Heart left ventricle (tissue), 13 donors: ENCODE measurements at regions not wholly inside any gene's neighbourhood (a gene's known extent, or its start where the extent isn't known, plus 50 kb on each side); places are given as distances from the start of the nearest gene placed in this dataset.

Experiments
- CTCF ChIP-seq, 12 donors: fragments of 200-600 bp; sonication (generic) in 4 of 12; IDR thresholded peaks; one replicate each; pipeline versions ENCODE4 v1.5.0 to v1.8.0; 2018 to 2022; ENCODE audit warnings: antibody characterized with exemption in 12 of 12, mild to moderate bottlenecking in 5 of 12
- POLR2A ChIP-seq, 2 donors: fragments of 450-650 bp; IDR thresholded peaks; one replicate each; pipeline ENCODE4 v1.6.1; 2017; ENCODE audit warnings: antibody characterized with exemption in 2 of 2, mild to moderate bottlenecking in 2 of 2, moderate library complexity in 2 of 2
- donor health status: ischemic (EF 13 %, LVEDD 7.1; RV severe dilation, severe dysfunction).
- donor health status: DM: no; HTN: yes; CAD: no.
- donor health status: DM: no; HTN: no; CAD: no.
- donor health status: ischemic (EF 25% LVEDD 6.9; RV normal size, moderate dysfunction).
- donor health status: ischemic (EF 25% LVEDD 5.7; RV mildly dilated, moderate dysfunction).
- donor health status: ischemic (EF 35%, LVEDD 5.7; RV mildly dilated, moderate dysfunction).
- donor health status: nonischemic (EF 11% LVEDD 7.7; RV severe dilation, severe dysfunction).
- donor health status: DM: yes; HTN: yes; CAD: no.
- donor health status: PGD.
- donor health status: ischemic (EF 29% LVEDD 5.4; RV normal size, mild dysfunction).
- donor health status: nonischemic (EF 23%, LVEDD 6.1; RV moderate dilation, normal function).

DNA sequence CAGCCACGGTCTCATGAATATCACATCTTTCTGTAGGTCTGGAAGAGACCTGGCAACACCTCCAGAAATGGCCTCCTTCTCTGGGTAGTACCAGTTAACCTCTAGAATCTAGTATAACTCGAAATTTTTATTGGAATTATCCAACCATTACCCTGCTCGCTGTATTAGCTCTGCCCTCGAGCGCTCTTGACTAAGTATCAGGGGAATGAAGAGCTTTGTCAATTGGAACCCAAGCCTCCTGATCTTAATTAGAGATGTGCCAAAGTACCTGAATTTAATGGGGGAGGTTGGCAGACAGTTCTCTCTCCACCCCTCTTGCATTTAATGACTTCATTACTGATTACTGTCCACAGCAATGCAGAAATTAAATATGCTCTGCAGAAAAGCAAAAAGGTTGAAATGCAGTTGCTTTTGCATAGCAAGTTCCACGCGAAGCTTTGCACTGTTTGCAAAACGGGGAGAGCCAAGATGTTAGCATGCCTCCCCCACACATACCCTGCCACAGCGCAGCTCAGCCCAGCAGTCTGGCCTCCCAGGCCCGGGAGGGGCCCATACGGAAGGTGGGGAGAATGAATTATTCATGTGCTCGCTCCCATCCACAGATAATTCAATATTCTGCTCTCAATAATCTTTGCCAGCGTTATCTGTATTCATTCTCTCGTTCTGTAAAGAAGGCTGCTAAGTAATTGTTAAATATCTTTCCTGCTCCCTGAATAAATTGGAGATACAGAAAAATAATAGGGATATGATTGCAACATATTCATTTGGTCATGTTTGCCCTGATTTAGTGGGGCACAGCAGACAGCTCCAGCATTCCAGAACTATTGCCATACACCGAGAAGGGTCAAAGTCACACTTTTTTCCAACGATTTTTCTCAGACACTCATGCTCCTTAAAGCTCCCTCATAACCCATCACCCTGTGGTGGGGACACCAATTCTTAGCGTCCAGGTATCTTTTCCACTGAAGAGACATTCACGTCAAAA is 305.8 kb downstream of the CDH26 start:
- TF ChIP-seq CTCF (IDR thresholded peaks at IDR 0.05) (no peak), POLR2A (IDR thresholded peaks at IDR 0.05) (no peak)
